Lower leg skin (tissue), 3 donors: ENCODE measurements at regions not wholly inside any gene's neighbourhood (a gene's known extent, or its start where the extent isn't known, plus 50 kb on each side); places are given as distances from the start of the nearest gene placed in this dataset.

Experiments
- CTCF ChIP-seq, 3 donors: fragments of 450-650 bp; IDR thresholded peaks; one replicate each; pipeline ENCODE4 v1.5.1; 2016; ENCODE audit warnings: antibody characterized with exemption in 3 of 3, mild to moderate bottlenecking in 3 of 3, moderate library complexity in 2 of 3
- POLR2A ChIP-seq, 2 donors: fragments of 450-650 bp; IDR thresholded peaks; one replicate each; pipeline ENCODE4 v1.6.1; 2016 to 2017; ENCODE audit warnings: antibody characterized with exemption in 2 of 2, mild to moderate bottlenecking in 1 of 2, moderate library complexity in 1 of 2

GRCh38 chr22:47772864-47773263 is 1010.4 kb downstream of the TBC1D22A start:
- no peak for TF ChIP-seq CTCF (IDR thresholded peaks at IDR 0.05)
- no peak for TF ChIP-seq POLR2A (IDR thresholded peaks at IDR 0.05)
